PC-3 (cell line): ENCODE measurements at regions not wholly inside any gene's neighbourhood (a gene's known extent, or its start where the extent isn't known, plus 50 kb on each side); places are given as distances from the start of the nearest gene placed in this dataset.

Experiments
- ATAC-seq: fragments of 200-7000 bp; cut with Tn5 transposase; 2 replicates; pipeline ENCODE4 v1.9.1; 2020; ENCODE audit warnings: mild to moderate bottlenecking, moderate library complexity
- BruUV-seq: library from RNA; stranded (reverse); fragments of 400-500 nt; replicated peaks from 2 replicates; lab custom pipeline; 2021; lab: Mats Ljungman, UMichigan
- CTCF ChIA-PET: fragments of 300-600 bp; sonication (Branson Sonifier 250); formaldehyde crosslinking; loops from one replicate; lab custom pipeline; 2022; ENCODE audit warnings: antibody characterized with exemption; lab: Charles Lee
- POLR2A ChIA-PET: fragments of 300-600 bp; sonication (Branson Sonifier 250); formaldehyde crosslinking; loops from one replicate; lab custom pipeline; 2022; ENCODE audit warnings: antibody characterized with exemption; ENCODE audit not compliant: unreplicated experiment; lab: Charles Lee
- DNase-seq: peaks from one replicate; pipeline ENCODE4 v3.0.0-alpha.2; 2015
- H2AFZ ChIP-seq: fragments of 300-600 bp; sonication (generic); 2 replicates; pipeline ENCODE4 v1.6.0; 2016; ENCODE audit warnings: antibody characterized with exemption, low read length
- H3F3A ChIP-seq: fragments of 300-600 bp; sonication (generic); one replicate; pipeline ENCODE4 v1.6.0; 2017; ENCODE audit warnings: antibody characterized with exemption, low read length, control low read depth, mild to moderate bottlenecking; ENCODE audit not compliant: unreplicated experiment
- H3K27ac ChIP-seq: fragments of 300-600 bp; sonication (generic); 2 replicates; pipeline ENCODE4 v1.5.1; 2016; ENCODE audit warnings: mild to moderate bottlenecking, low read length
- H3K27me3 ChIP-seq: fragments of 300-600 bp; sonication (generic); 2 replicates; pipeline ENCODE4 v1.6.1; 2016; ENCODE audit warnings: low read length, mixed read lengths
- H3K36me3 ChIP-seq: fragments of 300-600 bp; sonication (generic); 2 replicates; pipeline ENCODE4 v1.6.1; 2016; ENCODE audit warnings: low read depth, mixed run types, low read length, mixed read lengths
- H3K4me1 ChIP-seq: fragments of 300-600 bp; sonication (generic); 2 replicates; pipeline ENCODE4 v1.5.1; 2016; ENCODE audit warnings: low read length; ENCODE audit not compliant: insufficient read depth
- H3K4me2 ChIP-seq: fragments of 300-600 bp; sonication (generic); 2 replicates; pipeline ENCODE4 v1.6.0; 2016; ENCODE audit warnings: low read length
- H3K4me3 ChIP-seq: fragments of 300-600 bp; sonication (generic); 2 replicates; pipeline ENCODE4 v1.5.1; 2016; ENCODE audit warnings: mild to moderate bottlenecking, low read length, mixed read lengths
- H3K79me2 ChIP-seq: fragments of 300-600 bp; sonication (generic); 2 replicates; pipeline ENCODE4 v1.6.1; 2017; ENCODE audit warnings: low read length, mixed read lengths
- H3K9ac ChIP-seq: fragments of 300-600 bp; sonication (generic); 2 replicates; pipeline ENCODE4 v1.6.0; 2016; ENCODE audit warnings: mild to moderate bottlenecking, low read length
- H3K9me2 ChIP-seq: fragments of 300-600 bp; sonication (generic); replicated peaks from 2 replicates; pipeline ENCODE4 v1.6.1; 2016; ENCODE audit warnings: mixed run types, low read length, mixed read lengths
- H3K9me3 ChIP-seq: fragments of 300-600 bp; sonication (generic); 2 replicates; pipeline ENCODE4 v1.6.1; 2016; ENCODE audit warnings: low read length, mixed read lengths
- H4K20me1 ChIP-seq: fragments of 300-600 bp; sonication (generic); 2 replicates; pipeline ENCODE4 v1.6.1; 2016; ENCODE audit warnings: low read length, mixed read lengths
- EZH2 ChIP-seq: fragments of 300-600 bp; sonication (generic); IDR thresholded peaks from one replicate; pipeline ENCODE4 v1.6.1; 2017; ENCODE audit warnings: antibody characterized with exemption, mild to moderate bottlenecking, low read length; ENCODE audit not compliant: unreplicated experiment
- EZH2phosphoT487 ChIP-seq: fragments of 300-600 bp; sonication (generic); IDR thresholded peaks from 2 replicates; pipeline ENCODE4 v1.6.1; 2018; ENCODE audit warnings: mild to moderate bottlenecking, antibody characterized with exemption, low read length, borderline replicate concordance
- intact Hi-C: fragments of 100-400 bp; cut with micrococcal nuclease; formaldehyde crosslinking; loops from 2 replicates; pipeline ENCODE4 v1.9.0; 2023
- TF ChIP-seq, protein P1 (sequence below): fragments of 300-600 bp; sonication (generic); conservative IDR thresholded peaks from 2 replicates; pipeline ENCODE4 v1.5.1; 2017; ENCODE audit warnings: antibody characterized with exemption, low read depth, mild to moderate bottlenecking, low read length

DNA sequence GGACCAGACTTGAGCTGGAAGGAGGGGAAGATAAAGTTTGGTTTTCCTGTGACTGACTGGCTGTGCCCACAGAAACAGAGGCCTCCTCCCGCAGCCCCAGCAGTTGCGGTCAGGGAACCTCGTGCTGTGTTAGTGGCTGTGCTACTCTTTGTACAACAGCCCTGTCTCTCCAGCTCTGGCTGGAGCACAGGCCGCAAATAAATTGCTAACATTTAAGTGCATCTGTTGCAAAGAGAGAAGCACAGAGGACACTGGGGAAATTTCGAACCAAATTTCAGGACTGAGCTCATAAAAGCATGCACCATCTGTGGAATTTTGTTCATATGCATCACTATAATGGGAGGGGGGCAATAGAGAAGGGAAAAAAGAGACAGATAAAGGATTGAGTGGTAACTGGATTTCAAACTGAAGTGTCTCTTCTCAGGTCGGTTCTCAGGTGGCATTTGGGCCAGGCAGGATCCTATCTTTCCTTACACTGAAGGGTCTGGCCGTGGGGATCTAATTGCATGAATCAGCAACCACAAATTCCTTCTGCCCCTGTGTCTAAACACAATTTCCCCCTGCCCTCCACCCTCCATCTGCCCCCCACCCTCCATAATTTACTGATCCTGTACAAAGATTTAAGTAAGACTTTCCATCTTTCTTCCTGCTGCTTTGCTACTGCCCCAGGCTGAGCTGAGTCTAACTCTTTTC, 88.9 kb upstream of the ATXN1 start:
- peaks cover 7% of the 10 kb centered on the region for H3F3A ChIP-seq
- H3K9me3 ChIP-seq = no peaks in the 10 kb centered on the region
- H3K9ac ChIP-seq = peak overlapping the region; percentile 52
- H3K36me3 ChIP-seq = no peaks in the 10 kb centered on the region
- H3K4me1 ChIP-seq = peaks cover 35% of the 10 kb centered on the region
- no peaks in the 10 kb centered on the region for H3K27me3 ChIP-seq
- CTCF ChIA-PET = interaction anchor here (0.6 to 1.5 kb wide), 2 partner anchors 19 to 236 kb away, joined by 7 to 14 read pairs; no protein-coding TSS in a partner anchor
- POLR2A ChIA-PET = interaction anchor here (0.5 to 0.7 kb wide), 4 partner anchors 18 to 413 kb away, joined by 3 to 20 read pairs (median 5); no protein-coding TSS in a partner anchor
- intact Hi-C loops = loop anchor here (1.0 to 5.0 kb wide), 2 partner anchors 84 to 97 kb away; no protein-coding TSS in a partner anchor
- TF ChIP-seq, protein P1, sequence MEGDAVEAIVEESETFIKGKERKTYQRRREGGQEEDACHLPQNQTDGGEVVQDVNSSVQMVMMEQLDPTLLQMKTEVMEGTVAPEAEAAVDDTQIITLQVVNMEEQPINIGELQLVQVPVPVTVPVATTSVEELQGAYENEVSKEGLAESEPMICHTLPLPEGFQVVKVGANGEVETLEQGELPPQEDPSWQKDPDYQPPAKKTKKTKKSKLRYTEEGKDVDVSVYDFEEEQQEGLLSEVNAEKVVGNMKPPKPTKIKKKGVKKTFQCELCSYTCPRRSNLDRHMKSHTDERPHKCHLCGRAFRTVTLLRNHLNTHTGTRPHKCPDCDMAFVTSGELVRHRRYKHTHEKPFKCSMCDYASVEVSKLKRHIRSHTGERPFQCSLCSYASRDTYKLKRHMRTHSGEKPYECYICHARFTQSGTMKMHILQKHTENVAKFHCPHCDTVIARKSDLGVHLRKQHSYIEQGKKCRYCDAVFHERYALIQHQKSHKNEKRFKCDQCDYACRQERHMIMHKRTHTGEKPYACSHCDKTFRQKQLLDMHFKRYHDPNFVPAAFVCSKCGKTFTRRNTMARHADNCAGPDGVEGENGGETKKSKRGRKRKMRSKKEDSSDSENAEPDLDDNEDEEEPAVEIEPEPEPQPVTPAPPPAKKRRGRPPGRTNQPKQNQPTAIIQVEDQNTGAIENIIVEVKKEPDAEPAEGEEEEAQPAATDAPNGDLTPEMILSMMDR = no peak
- no peak for TF ChIP-seq EZH2
- TF ChIP-seq EZH2phosphoT487 = no peak
- no peaks in the 10 kb centered on the region for H4K20me1 ChIP-seq
- no peaks in the 10 kb centered on the region for H3K9me2 ChIP-seq
- peak overlapping the region; percentile 76 for H3K4me2 ChIP-seq
- H3K4me3 ChIP-seq = peak overlapping the region; percentile 40
- no peaks in the 10 kb centered on the region for H3K79me2 ChIP-seq
- H2AFZ ChIP-seq = peak overlapping the region; percentile 65
- ATAC-seq = peak; percentile 69
- TSS peak; percentile 88 for BruUV-seq
- peak overlapping the region; percentile 88 for H3K27ac ChIP-seq
- DNase-seq = peak; percentile 42

DNA sequence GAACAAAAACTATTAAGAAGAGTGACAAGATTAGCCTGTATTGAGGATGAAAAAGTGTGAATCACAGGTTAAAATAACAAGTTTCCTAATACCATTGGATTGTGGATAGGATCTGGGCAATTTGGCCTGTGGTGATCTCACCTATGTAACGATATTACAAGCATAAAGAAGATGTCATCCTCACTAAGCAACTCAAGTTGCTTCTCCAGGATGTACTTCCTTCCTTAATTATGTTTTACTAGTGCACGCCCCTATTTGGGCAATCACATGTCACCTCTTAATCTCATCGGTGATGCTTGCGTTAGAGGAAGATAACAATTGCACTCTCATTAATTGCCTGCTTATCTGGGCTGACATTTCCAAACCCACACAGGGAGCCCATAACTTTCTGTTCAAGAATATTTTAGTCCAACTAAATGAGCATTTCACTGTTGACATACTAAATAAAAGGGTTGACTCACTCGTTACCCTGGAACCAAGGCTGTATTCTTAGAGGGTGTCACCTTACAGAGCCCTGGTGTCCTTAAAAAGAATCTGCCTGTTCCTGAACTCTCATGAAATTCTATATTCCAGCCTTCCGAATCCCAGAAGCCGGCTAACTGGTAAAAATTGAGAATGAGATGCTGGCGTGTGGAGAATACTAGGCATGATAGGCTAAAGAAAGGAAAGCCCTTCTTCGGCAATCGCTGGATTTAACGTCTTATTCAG, 88.2 kb upstream of the ATXN1 start:
- Histone ChIP-seq H3K4me2 (peak overlapping the region; percentile 76), H3F3A (peaks cover 7% of the 10 kb centered on the region), H3K9ac (peak overlapping the region; percentile 52), H3K4me1 (peaks cover 28% of the 10 kb centered on the region), H3K36me3 (no peaks in the 10 kb centered on the region), H3K79me2 (no peaks in the 10 kb centered on the region), H4K20me1 (no peaks in the 10 kb centered on the region), H3K27ac (peak overlapping the region; percentile 88), H3K4me3 (peak overlapping the region; percentile 40), H3K27me3 (no peaks in the 10 kb centered on the region), H3K9me3 (no peaks in the 10 kb centered on the region), H3K9me2 (no peaks in the 10 kb centered on the region), H2AFZ (peak overlapping the region; percentile 65)
- DNase-seq (peak; percentile 93), ATAC-seq (peak; percentile 96)
- intact Hi-C loops = loop anchor here (1.0 to 5.0 kb wide), 2 partner anchors 83 to 98 kb away; no protein-coding TSS in a partner anchor
- ChIA-PET POLR2A (no interaction called here), CTCF (interaction anchor here (1.5 kb wide), 1 partner anchor 237 kb away, joined by 7 read pairs; no protein-coding TSS in a partner anchor)
- no TSS peak for BruUV-seq
- TF ChIP-seq EZH2phosphoT487 = no peak
- TF ChIP-seq, protein P1 = no peak
- TF ChIP-seq EZH2 = no peak
